Progenitor cell of endocrine pancreas (in vitro differentiated cells): ENCODE measurements at regions not wholly inside any gene's neighbourhood (a gene's known extent, or its start where the extent isn't known, plus 50 kb on each side); places are given as distances from the start of the nearest gene placed in this dataset.

Source experiments
- DNase-seq: peaks from one replicate; pipeline ENCODE4 v3.0.0; 2021; ENCODE audit warnings: low spot score; ENCODE audit not compliant: unreplicated experiment
- H3K27ac Mint-ChIP-seq: 2 replicates; pipeline ENCODE4 v1.8.0; 2021; ENCODE audit warnings: mild to moderate bottlenecking, moderate library complexity, mixed read lengths
- H3K27me3 Mint-ChIP-seq: 2 replicates; pipeline ENCODE4 v1.8.0; 2021; ENCODE audit warnings: mixed read lengths
- H3K36me3 Mint-ChIP-seq: 2 replicates; pipeline ENCODE4 v1.8.0; 2022; ENCODE audit warnings: mixed read lengths; ENCODE audit not compliant: insufficient read depth
- H3K4me1 Mint-ChIP-seq: 2 replicates; pipeline ENCODE4 v1.8.0; 2021; ENCODE audit warnings: low read depth, mixed read lengths
- H3K4me3 Mint-ChIP-seq: 2 replicates; pipeline ENCODE4 v1.8.0; 2021; ENCODE audit warnings: low read depth, mild to moderate bottlenecking, moderate library complexity, mixed read lengths
- H3K9me3 Mint-ChIP-seq: 2 replicates; pipeline ENCODE4 v1.8.0; 2021; ENCODE audit warnings: low read depth, mixed read lengths
- TF ChIP-seq, protein P1 (sequence below): fragments of 200-600 bp; sonication (generic); IDR thresholded peaks from one replicate; pipeline ENCODE4 v1.5.0; 2021; ENCODE audit warnings: antibody characterized with exemption, mild to moderate bottlenecking; ENCODE audit not compliant: unreplicated experiment

DNA sequence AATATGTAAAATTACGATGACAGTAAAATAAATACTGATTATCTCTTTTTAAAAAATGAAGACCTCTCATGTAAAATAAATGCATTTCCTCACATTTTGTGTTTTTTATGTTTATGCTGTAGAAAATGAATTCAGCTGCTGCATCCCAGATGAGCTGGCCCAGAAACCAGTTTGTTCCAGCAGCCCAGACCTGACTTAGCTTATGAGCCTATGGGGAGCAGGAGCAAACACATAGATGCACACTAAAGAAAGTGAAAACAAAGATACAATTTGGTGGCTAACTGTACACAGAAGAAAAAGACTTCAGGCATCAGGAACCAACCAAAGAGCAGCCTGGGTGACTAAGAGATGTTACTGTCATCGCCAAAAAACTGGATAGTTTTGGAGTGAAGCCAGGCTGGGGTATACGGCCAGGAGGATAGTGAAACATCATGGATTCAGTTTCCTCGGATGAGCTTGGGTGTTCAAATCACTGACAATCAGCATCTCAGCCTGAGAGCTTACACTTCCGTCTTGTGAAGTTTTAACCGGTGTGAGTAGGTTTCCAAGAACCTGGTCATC lies 113.9 kb upstream of the BACE2 start:
- no peaks in the 10 kb centered on the region for H3K27me3 Mint-ChIP-seq
- H3K9me3 Mint-ChIP-seq: no peaks in the 10 kb centered on the region
- no peak overlapping the region for H3K4me3 Mint-ChIP-seq
- no peaks in the 10 kb centered on the region for H3K4me1 Mint-ChIP-seq
- TF ChIP-seq, protein P1, sequence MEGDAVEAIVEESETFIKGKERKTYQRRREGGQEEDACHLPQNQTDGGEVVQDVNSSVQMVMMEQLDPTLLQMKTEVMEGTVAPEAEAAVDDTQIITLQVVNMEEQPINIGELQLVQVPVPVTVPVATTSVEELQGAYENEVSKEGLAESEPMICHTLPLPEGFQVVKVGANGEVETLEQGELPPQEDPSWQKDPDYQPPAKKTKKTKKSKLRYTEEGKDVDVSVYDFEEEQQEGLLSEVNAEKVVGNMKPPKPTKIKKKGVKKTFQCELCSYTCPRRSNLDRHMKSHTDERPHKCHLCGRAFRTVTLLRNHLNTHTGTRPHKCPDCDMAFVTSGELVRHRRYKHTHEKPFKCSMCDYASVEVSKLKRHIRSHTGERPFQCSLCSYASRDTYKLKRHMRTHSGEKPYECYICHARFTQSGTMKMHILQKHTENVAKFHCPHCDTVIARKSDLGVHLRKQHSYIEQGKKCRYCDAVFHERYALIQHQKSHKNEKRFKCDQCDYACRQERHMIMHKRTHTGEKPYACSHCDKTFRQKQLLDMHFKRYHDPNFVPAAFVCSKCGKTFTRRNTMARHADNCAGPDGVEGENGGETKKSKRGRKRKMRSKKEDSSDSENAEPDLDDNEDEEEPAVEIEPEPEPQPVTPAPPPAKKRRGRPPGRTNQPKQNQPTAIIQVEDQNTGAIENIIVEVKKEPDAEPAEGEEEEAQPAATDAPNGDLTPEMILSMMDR: no peak
- peaks cover 2% of the 10 kb centered on the region for H3K36me3 Mint-ChIP-seq
- no peak overlapping the region for H3K27ac Mint-ChIP-seq
- DNase-seq: no peak

DNA sequence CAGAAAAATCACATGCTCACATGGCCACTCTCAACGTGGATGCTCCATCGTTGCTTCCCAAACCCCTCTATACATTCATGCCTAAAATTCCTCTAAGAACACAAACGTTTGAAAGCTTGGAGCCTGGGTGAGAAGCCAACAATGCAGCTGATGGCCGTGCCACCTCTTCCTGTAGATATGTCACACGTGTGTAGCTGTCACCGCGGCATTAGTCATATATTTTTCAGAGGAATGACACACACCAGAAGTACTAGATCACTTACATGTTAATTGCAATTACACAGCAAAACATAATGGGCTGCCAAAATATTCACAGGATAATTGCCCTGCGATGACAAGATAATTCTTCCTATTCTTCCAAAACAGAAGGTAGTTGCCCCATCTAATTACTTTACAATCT lies 112.7 kb upstream of the BACE2 start:
- TF ChIP-seq, protein P1: no peak
- Mint-ChIP-seq H3K27me3 (peaks cover 6% of the 10 kb centered on the region), H3K4me1 (peaks cover 9% of the 10 kb centered on the region), H3K27ac (no peak overlapping the region), H3K9me3 (peaks cover 7% of the 10 kb centered on the region), H3K36me3 (peaks cover 2% of the 10 kb centered on the region), H3K4me3 (no peak overlapping the region)
- no peak for DNase-seq

DNA sequence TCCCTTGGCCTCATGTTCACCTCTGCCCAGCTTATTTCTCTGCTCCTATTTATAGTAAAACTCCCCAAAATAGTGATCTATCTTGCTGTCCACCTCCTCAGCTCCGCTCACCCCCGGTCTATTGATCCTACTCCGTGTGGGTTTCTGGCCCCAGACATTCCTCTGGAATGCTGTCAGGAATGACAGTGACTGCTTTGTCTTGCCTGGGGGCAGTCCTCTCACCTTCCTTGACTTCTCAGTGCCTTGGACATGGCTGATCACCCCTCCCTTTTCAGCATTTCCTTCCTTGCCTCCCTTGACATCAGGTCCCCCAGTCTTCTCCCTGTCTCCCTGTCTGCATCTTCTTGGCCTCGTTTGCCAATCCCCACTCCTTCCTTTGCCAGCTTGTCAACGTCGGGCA lies 108.1 kb upstream of the BACE2 start:
- TF ChIP-seq, protein P1: no peak
- peak overlapping the region; percentile 32 for H3K27ac Mint-ChIP-seq
- DNase-seq: no peak
- H3K4me3 Mint-ChIP-seq: peak overlapping the region; percentile 12
- peaks cover 12% of the 10 kb centered on the region for H3K4me1 Mint-ChIP-seq
- peaks cover 6% of the 10 kb centered on the region for H3K27me3 Mint-ChIP-seq
- peaks cover 2% of the 10 kb centered on the region for H3K36me3 Mint-ChIP-seq
- H3K9me3 Mint-ChIP-seq: peaks cover 16% of the 10 kb centered on the region

DNA sequence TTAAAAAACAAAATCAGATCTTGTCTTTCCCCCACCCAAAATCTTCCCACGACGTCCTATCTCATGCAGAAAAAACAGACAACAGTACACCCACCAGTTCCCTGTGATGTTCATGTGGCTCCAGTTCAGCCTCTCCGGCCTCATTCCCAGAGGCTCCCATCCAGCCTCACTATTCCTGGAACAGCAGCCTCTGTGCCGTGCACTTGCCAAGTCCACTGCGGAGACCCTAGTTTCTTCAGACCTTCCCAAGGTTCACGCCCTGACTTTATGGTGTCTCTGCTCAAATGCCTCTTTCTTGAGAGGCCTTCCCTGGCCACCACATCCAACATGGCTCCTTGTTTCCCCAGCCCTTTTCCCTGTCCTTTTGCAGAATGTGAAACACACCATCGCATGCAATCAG lies 106.3 kb upstream of the BACE2 start:
- H3K9me3 Mint-ChIP-seq: peaks cover 16% of the 10 kb centered on the region
- peaks cover 6% of the 10 kb centered on the region for H3K27me3 Mint-ChIP-seq
- H3K4me1 Mint-ChIP-seq: peaks cover 12% of the 10 kb centered on the region
- H3K27ac Mint-ChIP-seq: no peak overlapping the region
- H3K4me3 Mint-ChIP-seq: no peak overlapping the region
- DNase-seq: no peak
- peaks cover 2% of the 10 kb centered on the region for H3K36me3 Mint-ChIP-seq
- TF ChIP-seq, protein P1: no peak

DNA sequence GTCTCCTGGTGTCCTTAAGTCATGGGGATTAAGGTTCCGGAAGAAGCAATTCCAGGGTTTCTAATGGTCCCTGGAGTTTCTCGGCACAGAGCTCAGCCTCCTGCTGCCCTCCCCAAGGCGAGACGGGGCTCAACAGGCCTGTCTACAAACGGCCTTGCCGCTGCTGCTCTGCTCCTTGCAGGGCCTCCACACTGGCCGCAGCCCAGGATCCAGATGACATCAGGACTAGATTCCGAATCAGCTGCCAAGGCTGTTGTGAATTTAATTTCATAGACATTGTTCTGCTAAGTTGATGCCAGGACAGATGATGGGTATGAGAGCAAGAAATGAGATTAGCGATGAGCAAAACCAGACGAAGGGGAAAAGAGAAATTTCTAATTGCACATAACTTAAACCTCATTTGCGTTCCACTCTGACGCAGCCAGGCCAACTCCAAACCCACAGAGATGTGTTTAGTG lies 103.6 kb upstream of the BACE2 start:
- Mint-ChIP-seq H3K27me3 (peaks cover 23% of the 10 kb centered on the region), H3K9me3 (peaks cover 16% of the 10 kb centered on the region), H3K4me3 (no peak overlapping the region), H3K27ac (no peak overlapping the region), H3K36me3 (no peaks in the 10 kb centered on the region), H3K4me1 (peaks cover 22% of the 10 kb centered on the region)
- no peak for DNase-seq
- TF ChIP-seq, protein P1: no peak
